ENCODE measurements at regions not wholly inside any gene's neighbourhood (a gene's known extent, or its start where the extent isn't known, plus 50 kb on each side); places are given as distances from the start of the nearest gene placed in this dataset.

DNA sequence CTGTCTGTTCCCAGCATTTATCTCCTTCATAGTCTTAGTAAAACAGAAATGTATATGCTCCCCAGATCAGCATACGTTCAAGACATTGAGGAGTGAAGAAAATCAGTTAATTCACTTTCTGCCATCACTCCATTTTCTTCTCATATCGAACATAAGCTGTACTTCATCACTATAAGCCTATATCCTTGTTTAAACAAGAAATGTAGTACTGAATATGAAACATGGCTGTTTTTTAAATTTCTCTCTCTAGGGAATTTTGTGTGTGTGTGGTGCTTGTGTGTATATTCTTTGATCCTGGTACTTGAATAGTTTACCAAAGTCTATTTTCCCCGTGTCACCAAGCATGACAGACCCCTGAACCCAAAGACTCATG lies 107.1 kb downstream of the HFE start:
- TF ChIP-seq, protein P1, sequence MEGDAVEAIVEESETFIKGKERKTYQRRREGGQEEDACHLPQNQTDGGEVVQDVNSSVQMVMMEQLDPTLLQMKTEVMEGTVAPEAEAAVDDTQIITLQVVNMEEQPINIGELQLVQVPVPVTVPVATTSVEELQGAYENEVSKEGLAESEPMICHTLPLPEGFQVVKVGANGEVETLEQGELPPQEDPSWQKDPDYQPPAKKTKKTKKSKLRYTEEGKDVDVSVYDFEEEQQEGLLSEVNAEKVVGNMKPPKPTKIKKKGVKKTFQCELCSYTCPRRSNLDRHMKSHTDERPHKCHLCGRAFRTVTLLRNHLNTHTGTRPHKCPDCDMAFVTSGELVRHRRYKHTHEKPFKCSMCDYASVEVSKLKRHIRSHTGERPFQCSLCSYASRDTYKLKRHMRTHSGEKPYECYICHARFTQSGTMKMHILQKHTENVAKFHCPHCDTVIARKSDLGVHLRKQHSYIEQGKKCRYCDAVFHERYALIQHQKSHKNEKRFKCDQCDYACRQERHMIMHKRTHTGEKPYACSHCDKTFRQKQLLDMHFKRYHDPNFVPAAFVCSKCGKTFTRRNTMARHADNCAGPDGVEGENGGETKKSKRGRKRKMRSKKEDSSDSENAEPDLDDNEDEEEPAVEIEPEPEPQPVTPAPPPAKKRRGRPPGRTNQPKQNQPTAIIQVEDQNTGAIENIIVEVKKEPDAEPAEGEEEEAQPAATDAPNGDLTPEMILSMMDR (conservative IDR thresholded peaks at IDR 0.05; ENCODE audit: low read length) = no peak
- TF ChIP-seq EZH2phosphoT487 (IDR thresholded peaks at IDR 0.05; ENCODE audit: borderline replicate concordance) = no peak
